EL (cell line): ENCODE measurements at regions not wholly inside any gene's neighbourhood (a gene's known extent, or its start where the extent isn't known, plus 50 kb on each side); places are given as distances from the start of the nearest gene placed in this dataset.

Experiments
- DNase-seq: peaks from one replicate; pipeline ENCODE4 v3.0.0-alpha.2; 2016

DNA sequence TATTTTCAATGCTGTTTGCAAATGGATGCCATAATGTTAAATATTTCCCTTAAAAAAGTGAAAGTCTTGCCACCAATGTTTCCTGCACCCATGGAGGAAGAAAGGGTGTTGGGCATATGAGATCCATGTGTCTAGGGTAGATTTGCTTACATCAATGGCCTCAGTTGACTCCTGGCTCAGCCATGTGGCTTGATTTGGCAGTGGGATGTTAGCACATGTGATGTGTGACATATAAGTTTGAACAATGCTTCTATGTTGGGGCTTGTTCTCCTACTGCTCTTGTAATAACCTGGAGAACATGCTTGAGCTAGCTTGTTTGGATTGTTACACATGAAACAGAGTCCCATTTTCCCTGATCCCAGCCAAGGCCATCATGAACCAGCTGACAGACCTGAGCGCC lies 187.6 kb downstream of the SCP2D1 start:
- no peak for DNase-seq

DNA sequence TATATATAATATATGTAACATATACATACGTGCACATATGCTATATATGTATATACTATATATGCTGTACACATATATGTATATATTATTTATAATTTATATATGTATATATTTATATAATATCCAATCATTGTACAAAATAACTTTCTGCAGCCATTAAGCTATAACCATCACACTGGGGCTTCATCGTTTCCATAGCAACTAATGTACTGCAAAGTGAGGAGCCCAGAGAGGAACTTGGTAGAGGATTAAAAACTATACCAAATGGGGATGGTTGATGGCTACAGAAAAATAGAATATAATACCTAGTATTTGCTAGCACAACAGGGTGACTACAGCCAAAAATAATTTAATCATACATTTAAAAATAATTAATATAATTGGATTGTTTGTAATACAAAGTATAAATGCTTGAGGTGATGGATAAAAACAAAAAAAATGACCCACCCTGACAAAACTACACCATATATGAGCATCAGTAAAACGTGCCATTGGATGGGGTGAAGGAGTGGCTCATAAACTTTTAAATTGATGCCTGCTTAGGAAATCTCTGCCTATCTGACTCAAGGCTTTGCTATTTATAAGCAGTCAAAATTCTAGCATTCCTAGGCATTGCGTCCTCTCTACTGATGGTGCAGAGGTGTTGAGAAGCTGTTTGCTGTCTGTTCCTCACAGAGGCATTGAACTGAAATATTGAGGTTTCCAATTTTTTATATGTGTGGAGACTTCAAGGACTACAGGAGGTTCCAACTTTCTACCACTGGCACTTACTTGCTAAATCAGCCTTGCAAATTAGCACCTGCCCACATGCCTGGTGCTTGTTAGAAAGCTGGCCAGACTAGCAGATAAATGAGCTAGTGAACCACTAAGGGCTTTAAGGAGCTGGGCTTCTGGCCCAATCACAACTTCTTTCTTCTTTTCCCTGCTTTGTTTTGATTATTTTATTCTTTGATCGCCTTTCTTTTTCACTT lies 190.1 kb downstream of the SCP2D1 start:
- no peak for DNase-seq

DNA sequence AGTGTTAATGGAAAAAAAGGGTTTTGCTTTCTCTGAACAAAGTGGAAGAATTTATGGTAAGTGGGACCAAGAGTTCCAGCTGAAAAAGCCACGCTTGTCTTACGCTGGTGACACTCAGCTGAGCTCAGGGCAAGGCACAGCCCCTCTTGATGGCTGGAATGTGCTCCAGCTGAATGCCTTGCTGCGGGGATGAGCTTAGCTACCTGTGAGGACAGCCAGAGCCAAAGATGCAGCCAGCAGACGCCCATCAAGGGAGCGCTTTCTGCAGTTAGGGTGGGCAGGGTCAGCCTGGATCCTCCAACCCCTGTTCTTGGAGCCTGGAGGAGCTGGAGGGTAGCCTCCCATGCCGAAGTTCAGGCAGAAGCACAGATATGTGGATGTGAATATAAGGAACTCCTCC lies 191.4 kb downstream of the SCP2D1 start:
- no peak for DNase-seq

DNA sequence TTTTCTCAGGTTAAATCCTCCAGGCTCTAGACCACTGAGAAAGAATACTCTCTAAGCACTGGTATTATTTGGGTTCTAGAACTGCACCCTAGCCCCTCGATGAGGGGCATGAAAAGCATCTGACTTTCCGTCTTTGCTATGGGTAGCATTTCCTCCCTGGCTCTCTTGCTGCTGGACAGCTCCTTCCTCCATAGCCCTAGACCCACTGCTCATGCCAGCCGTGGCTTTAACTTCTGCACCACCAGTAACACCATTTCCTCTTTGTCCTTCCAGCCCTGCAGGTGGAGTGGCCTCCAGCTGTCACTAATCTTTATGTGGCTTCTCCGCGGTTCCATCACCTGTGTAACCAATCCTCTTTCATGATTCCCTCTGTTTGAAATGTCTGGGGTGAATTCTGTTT lies 194.9 kb downstream of the SCP2D1 start:
- no peak for DNase-seq

DNA sequence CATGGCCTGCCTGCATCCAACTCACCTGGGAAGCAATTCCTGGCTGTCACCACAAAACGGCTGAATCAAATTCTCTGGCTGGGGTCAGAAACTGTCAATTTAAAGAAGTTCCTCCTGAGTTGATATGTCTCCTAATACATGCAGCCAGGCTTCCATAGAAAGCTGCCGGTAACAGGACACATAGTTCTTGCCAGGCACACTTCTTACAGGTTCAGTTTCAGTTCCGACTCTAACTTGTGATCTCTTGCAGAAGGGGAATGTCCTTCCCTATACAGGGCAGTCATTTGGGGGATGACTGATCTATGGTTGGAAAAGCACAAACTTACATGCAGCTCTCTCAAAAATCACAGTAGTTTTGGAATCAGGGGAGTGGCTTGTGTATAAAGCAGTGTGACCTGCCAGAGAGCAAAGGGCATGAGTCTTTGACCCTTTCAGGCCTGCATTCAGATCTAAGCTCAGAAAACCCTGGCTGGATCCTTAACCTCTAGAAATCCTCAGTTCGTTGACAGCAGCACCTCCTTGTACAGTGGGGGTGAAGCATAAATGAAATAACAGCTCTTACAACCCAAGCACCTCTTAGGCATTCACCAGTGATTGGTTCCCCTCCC lies 195.6 kb downstream of the SCP2D1 start:
- no peak for DNase-seq

DNA sequence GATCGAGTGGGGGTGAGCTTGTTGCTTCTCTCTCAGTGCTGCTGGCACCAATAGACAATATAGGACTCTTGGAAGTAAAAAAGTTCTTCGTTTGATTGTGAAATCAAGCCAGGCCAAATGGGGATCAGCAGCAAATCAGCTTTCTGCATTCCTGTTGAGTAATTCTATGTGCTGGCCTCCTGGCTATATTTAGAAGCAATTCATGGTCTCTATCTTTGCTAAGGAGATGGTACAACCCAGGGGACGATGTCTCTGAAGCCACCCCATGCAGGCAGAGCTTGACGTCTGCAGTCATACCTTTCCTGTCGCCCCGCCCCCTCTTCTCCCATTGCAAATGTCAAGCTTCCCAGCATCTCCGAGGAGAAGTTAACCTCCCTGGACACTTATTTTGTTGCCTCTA lies 199.1 kb downstream of the SCP2D1 start:
- DNase-seq = no peak

DNA sequence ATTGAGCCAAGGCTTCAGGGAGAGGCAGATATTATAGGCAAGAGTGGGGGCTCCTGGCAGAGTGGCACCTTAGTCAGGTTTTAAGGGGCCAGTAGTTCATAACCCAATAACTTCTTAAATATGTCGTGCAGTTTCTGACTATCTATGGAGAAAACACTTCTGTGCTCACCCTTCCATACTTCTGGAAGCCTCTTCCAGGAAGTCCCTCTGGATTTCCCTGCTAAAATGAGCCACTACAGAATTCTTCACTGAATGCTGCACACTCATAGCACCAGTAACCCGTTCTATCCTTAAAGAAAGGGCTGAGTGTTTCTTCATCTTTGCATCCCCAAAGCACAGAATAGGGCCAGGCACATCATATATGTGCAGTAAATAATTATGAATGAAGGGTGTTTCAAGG lies 198.5 kb upstream of the SLC24A3 start:
- no peak for DNase-seq

DNA sequence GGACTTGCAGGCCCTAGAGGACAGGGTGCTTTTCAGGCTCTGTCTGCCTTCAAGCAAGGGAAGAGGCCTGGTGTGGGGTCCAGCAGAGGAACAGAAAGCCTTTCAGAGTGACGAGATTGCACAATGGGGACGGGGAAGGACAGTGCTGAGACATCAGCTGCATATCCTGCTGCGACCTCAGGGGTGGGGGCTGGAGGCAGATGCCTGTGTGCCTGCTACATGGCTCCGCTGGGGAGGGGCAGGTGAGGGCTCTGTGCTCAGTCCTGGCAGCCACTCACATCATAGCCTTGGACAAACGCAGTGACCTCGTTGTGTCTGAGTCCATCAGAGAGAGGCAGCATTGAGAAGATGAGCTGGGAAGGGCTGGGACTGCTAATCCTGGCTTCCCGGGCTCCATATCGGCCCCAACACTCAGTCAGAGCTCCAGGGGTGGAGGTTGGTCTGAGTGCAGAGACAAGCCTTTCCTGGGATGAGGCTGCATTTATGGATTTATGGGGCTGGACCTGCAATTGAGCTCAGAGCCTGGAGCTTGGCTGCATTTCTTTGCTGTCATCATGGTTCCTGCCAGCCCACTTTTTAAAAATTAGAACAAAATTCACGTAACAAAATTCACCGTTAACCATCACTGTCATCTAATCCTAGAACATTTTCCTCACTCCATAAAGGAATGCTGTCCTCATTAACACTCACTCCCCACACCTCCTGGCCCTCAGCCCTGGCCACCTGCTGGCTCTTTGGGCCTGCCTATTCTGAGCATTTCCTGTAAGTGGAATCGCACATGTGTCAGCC lies 196.9 kb upstream of the SLC24A3 start:
- DNase-seq = no peak

DNA sequence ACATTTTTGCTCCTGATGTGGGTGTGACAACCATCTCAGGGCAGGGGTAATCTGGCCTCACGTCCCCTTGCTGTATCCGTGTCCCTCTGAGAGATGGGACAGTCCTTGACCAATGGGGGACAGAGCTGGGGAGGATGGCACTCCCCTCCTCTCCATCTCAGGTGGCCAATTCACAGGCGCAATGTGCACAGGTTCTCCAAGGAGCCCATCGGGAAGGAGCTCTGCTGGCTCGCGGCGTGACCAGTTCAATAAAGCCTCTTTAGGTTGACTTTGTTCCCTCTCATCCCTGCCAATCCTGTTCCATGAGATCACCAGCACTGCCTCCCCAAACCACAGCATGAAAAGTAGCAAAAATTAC lies 196.3 kb upstream of the SLC24A3 start:
- no peak for DNase-seq

DNA sequence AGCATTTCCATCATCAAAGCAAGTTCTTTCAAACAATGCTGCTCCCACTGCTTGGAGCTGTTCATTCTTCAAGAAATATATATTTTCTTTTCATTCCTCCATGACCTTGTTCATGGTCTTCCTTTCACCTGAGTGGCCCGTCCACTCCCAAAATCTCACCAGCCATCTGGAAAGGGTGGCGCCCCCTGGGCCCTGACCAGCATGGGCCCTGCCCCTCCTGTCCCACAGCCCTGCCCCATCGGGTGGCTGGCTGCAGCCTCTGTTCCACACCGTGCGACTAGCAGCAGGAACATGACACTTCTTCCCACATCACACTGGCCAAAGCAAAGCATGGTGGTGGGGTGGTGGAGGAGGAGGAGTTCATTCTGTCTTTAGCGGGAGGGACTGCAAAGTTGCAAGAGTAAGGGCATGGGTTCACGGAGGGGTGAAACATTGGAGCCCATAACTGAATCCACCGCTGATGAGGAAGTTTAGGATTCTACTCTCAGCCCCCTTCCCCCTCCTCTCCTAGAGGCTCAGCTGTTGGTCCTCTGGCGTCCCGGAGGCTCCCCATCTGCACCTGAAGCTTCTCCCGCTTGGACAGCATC lies 195.2 kb upstream of the SLC24A3 start:
- no peak for DNase-seq

DNA sequence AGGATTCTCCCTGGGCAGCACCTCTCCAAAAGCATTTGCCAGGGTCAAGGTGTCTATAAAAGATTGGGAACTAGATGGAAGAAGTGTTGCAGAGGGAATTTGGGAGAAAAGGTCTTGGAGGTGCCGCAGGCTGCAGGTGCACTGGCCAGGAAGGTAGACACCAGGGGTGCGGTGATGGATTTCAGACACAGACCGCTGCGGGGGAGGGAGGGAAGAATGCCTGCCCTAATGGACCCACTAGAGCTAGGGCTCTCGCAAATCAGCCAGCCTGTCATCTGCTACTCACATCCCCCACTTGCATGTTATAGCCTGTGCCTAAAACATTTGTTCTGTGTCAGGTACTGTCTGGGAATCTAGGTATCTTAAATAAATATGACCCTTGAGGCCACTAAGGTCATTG lies 193.6 kb upstream of the SLC24A3 start:
- no peak for DNase-seq

DNA sequence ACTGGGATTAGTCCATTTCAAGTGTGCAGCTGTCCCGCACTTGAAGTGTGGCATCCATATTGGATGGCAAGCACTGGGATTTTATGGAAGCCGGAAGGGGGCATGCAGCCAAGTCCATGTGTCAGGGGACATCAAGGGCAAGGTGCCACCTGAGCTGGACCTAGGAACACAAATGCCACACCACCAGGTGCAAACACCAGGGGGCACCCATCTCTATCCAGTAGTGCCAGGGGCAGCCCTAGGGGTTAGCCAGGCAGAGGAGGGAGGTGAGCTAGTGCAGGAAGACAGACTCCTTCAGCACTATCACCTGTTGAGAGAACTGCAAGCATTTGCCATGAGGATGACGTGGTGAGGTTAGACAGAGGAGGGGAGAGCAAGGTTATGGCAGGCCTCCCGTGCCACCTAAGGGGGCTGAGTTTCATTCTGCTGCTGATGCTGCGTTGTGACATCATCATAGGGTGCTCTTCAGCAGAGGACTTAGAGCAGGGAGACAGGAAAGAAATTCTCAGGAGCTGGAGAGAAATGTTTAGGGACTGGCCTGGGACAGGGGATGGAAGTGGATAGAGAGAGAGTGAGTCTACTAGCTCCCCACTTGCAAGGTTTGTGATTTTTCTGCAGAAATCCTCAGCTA lies 192.6 kb upstream of the SLC24A3 start:
- DNase-seq = no peak

DNA sequence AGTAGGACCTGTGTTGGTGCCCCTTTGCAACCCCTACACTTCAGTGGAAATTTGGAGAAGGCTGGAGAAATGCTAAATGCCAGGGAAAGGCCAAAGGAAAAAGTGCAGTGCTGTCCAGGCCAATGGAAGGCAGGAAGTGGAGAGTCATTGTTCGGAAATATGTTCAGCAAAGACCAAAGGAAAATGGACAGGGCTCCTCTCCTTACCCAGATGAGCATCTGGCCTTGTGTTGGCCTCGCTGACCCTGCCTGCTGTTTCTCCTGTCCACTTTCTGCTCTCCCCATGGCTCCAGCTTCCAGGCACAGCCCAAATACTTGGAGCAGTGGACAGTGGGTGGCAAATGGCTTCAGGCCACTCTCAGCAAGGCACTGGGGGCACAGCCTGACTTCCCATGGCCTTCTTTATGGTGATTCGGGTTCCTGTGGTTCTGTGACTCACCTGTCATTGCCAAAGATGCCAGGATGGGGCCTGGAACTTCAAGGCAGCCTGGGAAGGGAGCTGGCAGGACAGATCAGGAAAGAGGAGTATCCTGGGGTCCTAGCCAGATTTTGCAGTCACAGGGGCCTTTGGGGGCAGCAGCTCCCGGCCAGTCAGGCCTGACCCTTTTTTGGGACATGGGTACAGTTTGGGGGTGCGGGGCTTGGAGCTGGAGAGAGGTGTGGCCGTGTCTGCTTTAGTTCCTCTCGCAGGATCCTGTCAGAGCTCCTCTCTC lies 190.9 kb upstream of the SLC24A3 start:
- no peak for DNase-seq

DNA sequence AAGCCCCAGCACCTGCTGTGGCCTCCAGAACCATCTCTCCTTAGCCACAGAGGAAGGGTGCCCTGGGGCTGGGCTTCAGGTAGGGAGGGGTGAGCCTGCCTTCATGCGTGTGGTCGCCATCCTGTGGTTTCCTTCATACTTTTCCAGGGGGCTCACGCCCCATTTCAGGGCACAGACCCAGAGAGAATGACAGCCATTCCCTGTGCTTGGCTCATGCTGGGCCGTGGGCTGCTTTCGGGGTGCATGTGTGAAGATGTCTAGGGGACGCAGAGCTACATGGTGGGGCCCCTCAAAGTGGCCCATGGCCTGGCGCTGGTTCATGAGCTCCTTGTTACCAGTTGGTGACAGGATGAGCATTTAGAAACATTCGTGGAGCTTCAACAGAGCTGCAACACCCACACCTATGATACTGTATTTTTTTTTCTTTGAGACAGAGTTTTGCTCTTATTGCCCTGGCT lies 190.3 kb upstream of the SLC24A3 start:
- no peak for DNase-seq

DNA sequence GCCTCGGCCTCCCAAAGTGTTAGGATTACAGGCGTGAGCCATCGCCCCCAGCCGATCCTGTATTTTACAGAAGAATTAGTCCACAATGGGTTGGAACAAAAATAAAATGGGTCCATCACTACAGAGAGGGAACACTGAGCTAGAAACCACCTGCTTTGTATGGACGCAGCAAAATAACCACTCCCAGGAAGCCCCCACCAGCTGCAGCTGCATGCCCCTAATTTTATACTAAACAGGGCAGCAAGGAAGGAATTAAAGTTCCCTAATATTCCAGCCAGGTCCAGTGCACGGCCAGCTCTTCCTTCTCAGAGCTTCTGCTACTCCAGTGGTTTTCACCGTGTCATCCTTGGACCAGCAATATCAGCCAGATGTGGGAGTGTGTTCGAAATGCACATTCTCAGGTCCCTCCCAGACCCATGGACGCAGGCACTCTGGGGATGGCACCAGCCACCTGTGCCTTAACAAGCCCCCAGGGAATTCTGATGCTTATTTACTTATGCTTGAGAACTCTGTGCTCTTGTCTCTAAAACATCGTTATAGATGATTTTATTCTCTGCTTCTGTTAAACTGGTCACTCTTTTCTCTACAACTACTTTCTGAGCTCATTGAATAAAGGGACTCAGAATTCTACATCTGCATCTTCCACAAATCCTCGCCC lies 189.5 kb upstream of the SLC24A3 start:
- DNase-seq = no peak

DNA sequence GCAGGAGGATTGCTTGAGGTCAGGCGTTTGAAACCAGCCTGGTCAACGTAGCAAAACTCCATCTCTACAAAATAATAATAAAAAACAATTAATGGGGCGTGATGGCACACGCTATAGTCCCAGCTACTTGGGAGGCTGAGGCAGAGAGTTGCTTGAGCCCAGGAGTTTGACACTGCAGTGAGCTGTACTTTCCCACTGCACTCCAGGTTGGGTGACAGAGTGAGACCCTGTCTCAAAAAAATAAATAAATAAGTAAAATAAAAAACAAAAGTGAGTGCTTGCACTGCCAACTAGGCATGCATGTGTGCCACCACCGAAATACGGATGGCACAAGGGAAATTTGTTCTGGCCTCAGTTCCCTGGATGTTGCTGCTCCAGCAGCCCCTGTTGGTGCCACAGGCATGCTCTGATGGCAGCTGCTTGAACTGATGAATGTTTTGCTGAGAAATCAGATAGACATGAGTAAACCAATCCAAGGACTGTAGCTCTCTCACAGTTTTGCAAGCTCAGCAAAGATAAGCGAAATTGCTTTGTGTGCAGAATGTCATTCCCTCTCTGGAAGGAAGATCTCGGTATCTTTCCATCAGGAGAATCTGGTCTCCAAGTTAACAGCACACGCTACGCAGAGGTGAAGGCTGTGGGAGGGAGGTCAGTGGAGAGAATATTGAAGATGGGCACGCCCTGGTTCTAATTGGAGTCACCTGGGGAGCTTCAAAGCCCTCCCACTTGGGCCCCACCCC lies 188.0 kb upstream of the SLC24A3 start:
- DNase-seq = no peak

DNA sequence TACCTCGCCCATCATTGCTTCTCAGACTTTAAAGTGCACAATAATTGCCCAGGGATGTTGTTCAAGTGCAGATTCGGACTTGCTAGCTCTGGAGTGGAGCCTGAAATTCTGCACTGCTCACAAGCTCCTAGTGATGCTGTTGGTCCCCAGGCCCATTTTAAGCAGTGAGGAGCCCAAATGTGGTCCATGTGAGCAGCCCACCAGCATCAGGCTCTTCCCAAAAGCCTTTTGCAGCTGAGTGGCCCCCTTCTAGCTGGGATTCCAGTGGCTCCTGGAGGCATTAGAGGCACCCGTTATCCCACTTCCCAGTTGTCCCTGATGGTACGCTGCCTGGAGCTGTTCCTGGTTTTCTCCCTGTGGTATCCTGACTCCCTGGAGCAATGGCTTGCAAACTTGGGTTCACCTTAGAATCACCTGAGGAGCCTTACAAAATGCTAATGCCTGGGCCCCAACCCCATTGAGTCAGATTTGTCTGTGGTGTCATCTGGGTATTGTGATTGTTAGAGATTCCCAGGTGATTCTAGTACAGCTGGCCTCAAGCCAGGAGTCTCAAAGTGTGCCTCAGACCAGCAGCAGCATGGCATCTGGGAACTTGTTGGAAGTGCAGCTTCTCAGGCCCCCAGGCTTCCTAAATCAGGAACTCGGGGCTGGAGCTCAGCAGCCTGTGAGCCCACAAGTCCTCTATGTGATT lies 186.9 kb upstream of the SLC24A3 start:
- DNase-seq = no peak

DNA sequence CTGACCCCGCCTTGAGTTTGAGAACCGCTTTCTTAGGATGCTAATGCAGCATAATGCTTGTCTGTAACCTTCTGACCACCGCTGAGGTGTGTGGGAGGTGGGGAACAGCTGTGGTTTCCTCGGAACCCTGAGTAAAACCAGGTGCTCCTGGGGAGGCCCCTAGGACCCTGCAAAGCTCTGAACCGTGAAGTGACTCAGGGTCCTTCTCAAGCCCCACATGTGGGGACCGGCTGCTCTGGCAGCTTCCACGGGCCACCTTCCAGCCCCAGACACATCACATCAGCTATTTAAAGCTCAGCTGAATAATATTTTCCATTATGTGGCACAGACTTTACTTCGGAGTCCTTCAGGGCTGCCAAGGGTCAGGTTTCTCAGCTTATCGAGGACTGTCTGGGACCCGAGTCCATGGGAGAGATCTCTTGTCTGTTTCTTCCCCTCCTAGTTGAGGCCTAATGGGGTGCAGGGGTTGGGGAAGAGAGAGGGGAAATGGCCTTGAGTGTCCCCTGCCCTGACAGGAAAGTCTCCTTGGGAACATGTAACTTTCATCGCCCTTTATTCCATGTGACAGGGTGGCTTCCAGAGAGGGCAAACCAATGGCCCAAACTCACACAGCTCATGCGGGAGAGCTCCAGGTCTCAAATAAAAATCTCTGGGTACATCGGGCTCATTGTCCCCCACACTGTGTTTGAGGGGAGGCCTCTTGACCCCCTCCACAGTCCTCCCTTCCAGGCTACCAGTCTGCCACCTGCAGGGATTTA lies 186.1 kb upstream of the SLC24A3 start:
- DNase-seq = no peak

DNA sequence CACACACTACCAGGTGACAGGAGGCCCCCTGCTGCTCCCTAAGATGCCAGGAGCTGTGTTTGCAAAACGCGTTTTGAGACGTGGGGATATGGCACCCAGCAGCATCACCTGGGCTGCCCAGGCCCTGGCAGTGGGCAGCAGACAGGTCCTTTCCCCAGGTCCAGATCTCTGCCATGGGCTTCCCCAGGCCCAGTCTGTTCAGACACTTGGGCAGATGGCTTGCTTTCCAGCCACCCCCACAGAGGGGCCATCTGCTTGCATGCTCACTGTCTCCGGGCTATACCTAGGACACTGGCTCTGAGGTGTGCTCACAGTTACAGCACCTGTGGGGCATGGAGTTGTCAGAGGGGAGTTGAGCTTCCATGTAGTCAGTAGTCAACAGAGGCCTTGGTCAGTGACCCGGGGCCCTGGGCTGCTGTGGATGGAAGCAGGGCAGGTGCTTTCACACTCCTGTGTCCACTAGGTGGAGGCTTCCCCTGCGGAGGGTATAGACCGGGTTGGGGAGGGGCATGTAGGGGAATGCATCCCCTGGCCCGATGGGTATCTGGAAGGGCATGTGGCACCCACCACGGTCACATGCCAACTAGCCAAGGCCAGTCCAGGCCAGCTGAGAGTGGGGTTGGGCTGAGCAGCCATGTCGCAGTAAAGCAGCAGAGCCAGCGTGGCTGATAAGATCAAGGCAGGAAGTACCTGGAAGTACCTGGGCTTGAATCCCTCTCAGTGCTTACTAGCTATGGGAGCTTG lies 185.4 kb upstream of the SLC24A3 start:
- DNase-seq = no peak
